NCI-H1092 (cell line): ENCODE measurements at regions not wholly inside any gene's neighbourhood (a gene's known extent, or its start where the extent isn't known, plus 50 kb on each side); places are given as distances from the start of the nearest gene placed in this dataset.
"Not testable (repeated sequence)": the region's sequence is repeated elsewhere in the genome, so short reads cannot be mapped to it uniquely, and the experiment has no call there.

Experiments
- DNase-seq: peaks from one replicate; lab custom pipeline; 2025; lab: John Stamatoyannopoulos, UW

- DNase-seq: no peak
Measured at GRCh38 chr11:24264868-24265267, 232.0 kb upstream of the LUZP2 start.

DNA sequence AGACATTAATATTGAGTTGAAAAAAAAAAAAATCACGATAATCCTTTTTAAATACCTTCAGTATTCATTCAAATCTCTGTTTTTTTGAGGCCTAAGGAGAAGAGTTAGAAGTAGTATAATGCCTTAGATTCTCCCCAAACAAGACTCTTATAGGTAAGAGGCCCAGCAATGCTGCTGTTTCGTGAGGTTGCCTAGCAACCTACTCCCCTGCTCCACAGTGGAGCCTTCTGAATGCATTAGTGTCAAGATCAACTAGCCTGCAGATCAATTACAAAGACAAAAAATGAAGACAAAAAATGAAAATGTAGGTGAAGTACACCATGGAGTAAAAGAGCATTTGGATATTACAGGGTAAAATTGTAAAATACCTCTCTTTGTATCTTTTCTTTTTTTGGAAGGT lies 229.8 kb upstream of the LUZP2 start:
- DNase-seq: no peak

DNA sequence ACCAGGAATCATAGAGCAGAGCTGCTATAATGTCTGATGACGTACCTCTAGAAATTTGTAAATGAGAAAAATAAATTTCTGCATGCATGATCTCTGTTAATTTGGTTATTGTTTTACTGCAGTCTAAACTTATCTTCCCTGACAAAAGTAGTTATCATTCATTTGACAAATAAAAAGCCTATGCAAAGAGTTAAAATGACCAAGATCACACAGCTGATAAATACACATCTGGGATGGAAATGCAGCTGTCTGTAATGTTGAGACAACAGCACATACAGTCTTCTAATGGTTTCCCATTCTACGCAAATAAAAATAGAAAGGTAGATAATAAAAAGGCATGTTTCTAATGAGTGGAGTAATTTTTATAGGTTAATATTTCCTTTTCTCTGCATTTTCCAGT lies 225.1 kb upstream of the LUZP2 start:
- DNase-seq: no peak

- not testable (repeated sequence) for DNase-seq
Measured at GRCh38 chr11:24274214-24274781, 222.6 kb upstream of the LUZP2 start.

DNA sequence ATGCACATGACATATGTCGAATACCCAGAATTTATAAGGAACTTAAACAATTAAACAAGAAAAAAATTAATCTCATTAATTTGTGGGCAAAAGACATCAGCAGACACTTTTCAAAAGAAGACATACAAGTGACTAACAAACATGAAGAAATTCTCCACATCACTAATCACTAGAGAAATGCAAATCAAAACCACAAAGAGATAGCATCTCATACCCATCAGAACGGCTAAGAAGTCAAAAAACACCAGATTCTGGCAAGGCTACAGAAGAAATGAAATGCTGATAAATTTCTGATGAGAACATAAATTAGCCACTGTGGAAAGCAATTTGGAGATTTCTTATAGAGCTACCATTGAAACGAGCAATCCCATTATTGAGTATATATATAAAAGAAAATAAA lies 210.6 kb upstream of the LUZP2 start:
- no peak for DNase-seq

DNA sequence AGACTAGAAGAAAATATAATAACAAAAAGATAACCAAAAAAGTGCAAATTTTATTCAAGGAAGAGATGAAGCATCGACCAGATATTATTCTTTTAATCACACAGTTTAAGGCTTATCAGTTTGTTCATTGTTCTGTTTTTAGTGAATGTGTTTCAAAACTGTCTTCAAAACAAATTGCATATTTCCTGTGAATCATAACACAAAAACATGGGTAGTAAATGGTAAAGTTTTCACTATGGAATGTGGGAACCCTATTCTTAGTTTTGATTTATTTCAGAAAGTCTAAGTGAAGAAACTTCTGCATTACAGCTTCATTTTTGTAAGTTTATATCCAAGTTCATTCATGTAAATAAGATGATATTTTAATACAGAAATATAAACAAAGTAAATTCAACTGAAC lies 207.6 kb upstream of the LUZP2 start:
- DNase-seq: no peak

DNA sequence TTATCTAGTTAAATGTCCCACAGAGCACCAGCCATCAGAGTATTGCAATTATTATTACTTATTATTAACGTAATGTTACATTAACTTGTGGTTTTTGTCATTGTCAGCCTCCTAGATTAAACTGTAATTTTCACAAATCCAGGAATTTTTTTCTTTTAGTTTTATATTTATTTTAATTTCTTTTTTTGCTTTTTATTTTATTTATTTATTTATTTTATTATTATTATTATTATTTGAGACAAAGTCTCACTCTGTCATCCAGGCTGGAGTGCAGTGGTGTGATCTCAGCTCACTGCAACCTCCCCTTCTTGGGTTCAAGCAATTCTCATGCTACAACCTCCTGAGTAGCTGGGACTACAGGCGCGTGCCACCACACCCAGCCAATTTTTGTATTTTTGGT lies 202.9 kb upstream of the LUZP2 start:
- no peak for DNase-seq

DNA sequence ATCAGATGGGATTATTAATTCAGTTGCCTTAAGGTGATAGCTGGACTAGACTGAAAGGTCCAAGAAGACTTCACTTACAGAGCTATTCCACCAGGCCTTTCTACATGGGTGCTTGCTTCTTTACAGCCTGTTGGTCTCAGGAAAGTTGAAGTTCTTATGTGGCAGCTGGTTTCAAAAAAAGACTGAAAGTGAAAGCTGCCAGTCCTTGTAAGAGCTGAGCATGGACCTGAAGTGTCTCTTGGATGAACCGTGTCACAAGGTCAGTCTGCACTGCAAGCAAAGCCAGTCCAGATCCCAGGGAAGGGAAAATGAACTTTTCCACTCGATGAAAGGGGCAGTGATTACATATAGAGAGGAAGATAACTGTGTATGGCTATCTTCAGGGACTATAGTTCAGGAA lies 201.5 kb upstream of the LUZP2 start:
- DNase-seq: no peak

DNA sequence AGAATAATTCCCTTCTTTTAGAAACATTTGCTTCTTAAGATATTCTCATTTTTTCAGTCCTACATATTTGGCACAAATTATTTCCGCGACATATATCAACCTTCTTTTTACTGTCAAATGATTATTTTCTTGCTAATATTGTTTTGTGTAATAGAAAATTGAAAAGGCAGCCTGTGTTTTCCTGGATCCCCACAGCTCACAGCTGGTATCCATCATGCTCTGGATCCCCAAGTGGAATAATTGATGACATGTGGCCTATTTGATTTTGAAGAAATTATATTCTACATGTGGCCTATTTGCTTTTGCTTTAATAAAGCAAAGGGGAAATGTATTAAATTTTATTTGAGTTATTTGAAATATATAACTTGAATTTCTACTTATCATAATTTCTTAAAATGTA lies 199.4 kb upstream of the LUZP2 start:
- DNase-seq: no peak

GRCh38 chr11:24298146-24298545 lies 198.7 kb upstream of the LUZP2 start:
- no peak for DNase-seq

DNA sequence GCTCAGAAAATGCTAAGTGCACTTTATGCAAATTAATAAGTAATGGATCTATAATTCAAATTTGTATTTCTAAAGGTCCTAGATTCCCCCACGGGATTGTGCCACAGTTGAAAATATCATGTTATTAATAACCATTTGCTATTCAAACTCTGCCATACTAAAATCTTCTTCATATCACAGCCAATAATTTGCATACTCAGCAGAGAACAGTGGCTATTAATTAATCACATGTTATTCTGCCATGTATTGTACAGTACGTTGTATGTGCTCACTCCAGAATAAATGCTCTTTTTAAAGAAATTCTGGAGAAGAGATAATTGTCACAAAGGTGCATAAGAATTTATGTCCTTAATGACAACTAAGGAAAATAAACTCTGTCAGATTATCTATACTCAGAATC lies 184.9 kb upstream of the LUZP2 start:
- no peak for DNase-seq

DNA sequence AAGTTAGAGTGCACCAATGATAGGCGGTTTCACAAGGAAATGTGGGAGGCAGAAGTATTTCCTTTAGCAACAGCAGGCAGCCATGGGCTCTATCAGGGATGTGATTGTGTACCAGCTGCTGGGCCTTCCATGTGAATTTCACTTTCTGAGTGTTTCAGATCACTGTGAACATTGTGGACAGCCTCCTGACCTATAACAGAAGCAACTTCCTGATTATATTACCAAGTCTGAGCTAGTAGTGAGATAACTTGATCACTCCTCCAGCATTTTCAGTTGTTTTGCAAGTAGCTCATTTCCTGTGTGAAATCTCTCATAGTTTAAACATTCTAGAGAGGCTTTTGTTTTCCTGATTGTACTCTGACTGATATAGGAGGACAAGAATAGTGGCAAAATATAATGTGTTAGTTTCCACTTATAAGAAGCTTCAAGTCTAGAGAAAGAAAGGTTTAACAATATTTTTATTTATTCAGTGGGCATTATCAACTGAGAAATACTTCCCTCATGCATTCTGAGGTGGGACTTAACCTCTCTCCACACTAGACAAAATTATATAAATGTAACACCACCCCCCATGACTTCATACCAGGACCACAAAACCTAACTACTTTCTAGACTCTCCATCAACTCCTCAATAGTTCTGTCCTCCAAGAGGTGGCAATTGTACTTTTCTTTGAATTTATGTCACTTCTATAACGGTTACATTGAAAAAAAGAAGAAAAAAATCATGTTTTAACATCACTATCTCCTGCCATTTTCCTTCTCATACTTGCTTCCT lies 184.2 kb upstream of the LUZP2 start:
- DNase-seq: no peak

DNA sequence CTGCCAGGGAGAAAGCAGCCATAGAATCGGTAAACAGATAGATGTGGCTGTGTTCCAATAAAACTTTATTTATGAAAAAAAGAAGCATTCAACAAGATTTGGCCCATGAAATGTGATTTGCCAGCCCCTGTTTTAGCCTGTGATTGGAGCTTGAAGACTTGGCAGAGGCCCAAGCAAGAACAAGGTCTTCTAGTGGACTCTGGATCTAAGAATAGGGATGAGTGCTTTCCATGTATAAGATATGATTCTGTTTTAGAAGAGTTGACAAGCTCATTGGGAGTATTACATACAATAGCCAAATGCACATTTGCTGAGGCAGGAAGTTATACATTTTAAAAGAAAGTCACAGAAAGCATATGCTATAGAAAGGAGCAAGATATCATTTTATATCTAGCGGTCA lies 175.6 kb upstream of the LUZP2 start:
- no peak for DNase-seq

- no peak for DNase-seq
Measured at GRCh38 chr11:24324211-24324610, 172.6 kb upstream of the LUZP2 start.

GRCh38 chr11:24344222-24344621 lies 152.6 kb upstream of the LUZP2 start:
- DNase-seq: no peak

- no peak for DNase-seq
Measured at GRCh38 chr11:24348908-24349307, 147.9 kb upstream of the LUZP2 start.

GRCh38 chr11:24351179-24351578 lies 145.7 kb upstream of the LUZP2 start:
- no peak for DNase-seq

DNA sequence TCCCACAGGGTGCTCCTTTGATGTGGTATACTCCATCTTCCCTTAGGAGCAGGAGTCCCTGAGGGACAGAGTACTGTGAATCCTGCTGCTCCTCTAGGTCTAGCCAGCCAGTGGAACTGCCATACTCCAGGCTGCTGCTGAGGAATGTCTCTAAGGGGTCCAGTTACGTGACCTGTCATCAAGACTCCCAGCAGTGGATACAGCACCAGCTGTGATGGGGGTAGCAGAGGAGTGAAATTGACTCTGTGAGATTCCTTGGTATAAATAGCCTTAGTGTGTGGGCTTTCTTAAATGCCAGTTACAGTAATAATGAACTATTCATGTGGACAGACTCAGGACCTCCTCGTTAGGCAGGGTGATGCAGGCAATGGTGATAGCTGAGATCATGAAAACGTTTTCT lies 140.4 kb upstream of the LUZP2 start:
- no peak for DNase-seq

- DNase-seq: no peak
Measured at GRCh38 chr11:24357620-24358410, 139.0 kb upstream of the LUZP2 start.

DNA sequence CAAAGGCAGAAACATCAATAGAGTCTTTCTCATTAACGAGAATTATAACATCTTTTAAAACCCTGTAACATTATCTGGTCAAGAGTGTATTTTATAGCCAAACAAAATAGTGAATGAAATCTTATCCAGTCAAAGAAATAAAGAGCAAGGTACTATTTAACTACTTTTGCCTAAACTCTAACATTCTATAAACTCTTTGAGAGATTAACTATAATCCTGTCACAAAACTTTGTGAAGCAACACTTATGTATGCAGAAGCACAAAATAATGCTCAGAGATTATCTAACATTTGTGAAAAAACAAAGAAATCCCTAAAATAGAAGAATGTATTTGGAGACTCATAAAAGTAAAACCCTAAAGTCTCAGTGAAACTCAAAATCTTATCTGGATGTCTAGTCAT lies 124.4 kb upstream of the LUZP2 start:
- no peak for DNase-seq

DNA sequence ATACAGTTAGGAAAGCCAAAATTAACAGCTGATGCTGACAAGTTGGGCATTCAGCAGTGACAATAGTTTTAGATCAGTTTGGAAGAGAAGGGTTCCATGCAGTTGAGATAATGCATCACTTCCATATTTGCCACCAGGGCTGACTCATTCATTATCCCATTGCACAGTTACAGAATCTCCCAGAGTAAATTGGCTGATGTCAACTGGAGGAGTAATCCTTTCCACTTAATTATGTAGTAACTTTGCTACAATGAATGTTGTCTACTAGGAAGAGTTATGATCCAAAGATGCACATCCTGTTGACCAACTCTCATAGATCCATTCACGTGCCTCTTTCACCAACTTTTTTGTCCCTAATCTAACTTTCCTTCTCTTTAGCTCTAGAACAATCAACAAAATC lies 123.3 kb upstream of the LUZP2 start:
- DNase-seq: no peak

DNA sequence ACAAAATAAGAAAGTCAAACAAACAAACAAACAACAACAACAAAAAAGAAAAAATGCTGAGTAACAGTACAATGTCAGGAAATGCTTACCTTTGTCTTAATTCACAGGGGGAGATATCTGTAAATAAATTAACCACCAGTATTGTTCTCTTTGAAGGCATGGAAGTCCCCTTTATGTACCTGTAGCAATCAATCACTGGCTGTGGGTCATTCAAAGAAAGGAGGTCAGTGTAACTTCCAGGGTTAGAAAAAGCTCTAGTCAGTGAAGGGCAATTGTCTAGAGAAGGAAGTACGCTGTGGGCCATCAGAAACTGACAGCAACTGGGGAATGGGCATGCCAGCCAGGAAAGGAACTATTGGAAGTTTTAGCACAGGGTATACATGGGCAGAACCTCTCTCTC lies 121.5 kb upstream of the LUZP2 start:
- DNase-seq: no peak

DNA sequence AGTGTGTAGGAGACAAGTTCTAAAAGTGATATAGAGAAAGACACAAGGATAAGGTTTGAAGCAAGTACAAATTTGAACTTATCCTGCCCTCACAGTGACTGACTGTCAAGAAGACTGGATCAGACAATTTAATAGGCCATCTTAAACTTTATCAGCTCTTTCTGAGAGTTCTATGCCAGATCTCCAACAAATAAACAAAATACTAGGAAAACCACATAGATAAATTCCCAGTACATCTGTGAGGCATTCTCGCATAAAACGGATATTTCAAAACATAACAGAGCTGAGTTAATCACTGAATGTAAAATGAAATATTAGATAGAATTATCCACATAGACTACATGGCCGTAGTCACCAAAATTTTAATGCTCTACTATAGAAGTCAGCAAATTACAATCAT lies 120.9 kb upstream of the LUZP2 start:
- DNase-seq: no peak
